ENCODE measurements at regions not wholly inside any gene's neighbourhood (a gene's known extent, or its start where the extent isn't known, plus 50 kb on each side); places are given as distances from the start of the nearest gene placed in this dataset.

GRCh38 chr1:234899730-234900072 is 228.9 kb downstream of the TOMM20 start:
- no peaks in the 10 kb centered on the region for H3K9me3 ChIP-seq (ENCODE audit: low read length)
- TF ChIP-seq EZH2 (IDR thresholded peaks at IDR 0.05; ENCODE audit: borderline replicate concordance, low read length) (no peak), CTCF (IDR thresholded peaks at IDR 0.05; ENCODE audit: low read length) (no peak)
- H2AFZ ChIP-seq (ENCODE audit: low read length), result no peak overlapping the region
- no peaks in the 10 kb centered on the region for H3K27me3 ChIP-seq (ENCODE audit: insufficient read depth, low read length)
- H3K4me1 ChIP-seq (ENCODE audit: insufficient read depth, low read length, severe bottlenecking), result no peaks in the 10 kb centered on the region
- no peaks in the 10 kb centered on the region for H3K36me3 ChIP-seq (ENCODE audit: insufficient read depth, low read length)
- H3K79me2 ChIP-seq (ENCODE audit: insufficient read depth, low read length), result no peaks in the 10 kb centered on the region
- H3K9ac ChIP-seq (ENCODE audit: low read length), result no peak overlapping the region
- H4K20me1 ChIP-seq (ENCODE audit: insufficient read depth, low read length), result no peaks in the 10 kb centered on the region
- no peaks in the 10 kb centered on the region for H3K9me2 ChIP-seq (ENCODE audit: low read depth, low read length)
- no peak overlapping the region for H3K4me2 ChIP-seq (ENCODE audit: low read length)
- H3F3A ChIP-seq (ENCODE audit: insufficient read depth, low read length), result no peaks in the 10 kb centered on the region
- no peak overlapping the region for H3K4me3 ChIP-seq (ENCODE audit: low read depth, low read length, poor library complexity, severe bottlenecking)
- no peak overlapping the region for H3K27ac ChIP-seq (ENCODE audit: low read depth, low read length, poor library complexity, severe bottlenecking)

DNA sequence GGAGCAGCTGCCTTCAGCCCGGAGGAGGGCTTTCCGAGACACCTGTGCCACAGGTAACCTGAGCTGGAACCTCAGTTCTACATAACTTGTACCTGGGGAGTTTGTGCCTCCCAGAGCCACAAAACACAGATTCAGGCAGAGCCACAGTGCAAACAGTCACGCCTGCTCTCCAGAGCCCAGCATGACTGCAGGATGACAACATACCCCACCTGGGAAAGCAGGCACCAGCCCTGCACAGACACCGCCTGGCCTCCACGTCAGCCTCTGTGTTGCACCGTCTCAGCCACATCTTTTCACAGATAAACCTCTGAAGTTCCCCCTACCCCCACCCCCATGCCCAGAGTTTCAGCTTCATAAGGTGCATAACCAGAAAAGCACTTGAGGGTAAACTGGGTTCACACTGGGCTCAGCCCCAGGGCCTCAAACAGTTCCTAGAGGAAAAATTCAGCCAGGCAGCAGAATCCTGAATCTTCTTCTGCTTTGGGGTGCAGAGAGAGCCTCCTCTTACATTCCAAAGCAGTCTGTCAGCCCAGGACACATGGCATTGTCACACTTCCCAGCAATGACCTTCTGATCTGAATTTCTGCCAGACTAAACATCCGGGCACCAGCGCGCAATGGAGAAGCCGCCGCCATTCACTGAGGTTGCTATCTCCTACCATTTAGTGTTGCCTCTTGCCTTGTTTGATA is 229.5 kb downstream of the TOMM20 start:
- Histone ChIP-seq H3K4me2 (ENCODE audit: low read length) (no peak overlapping the region), H3K9me2 (ENCODE audit: low read depth, low read length) (no peaks in the 10 kb centered on the region), H3K9ac (ENCODE audit: low read length) (no peak overlapping the region), H3K79me2 (ENCODE audit: insufficient read depth, low read length) (no peaks in the 10 kb centered on the region), H3K9me3 (ENCODE audit: low read length) (no peaks in the 10 kb centered on the region), H3K36me3 (ENCODE audit: insufficient read depth, low read length) (no peaks in the 10 kb centered on the region), H3K4me3 (ENCODE audit: low read depth, low read length, poor library complexity, severe bottlenecking) (no peak overlapping the region), H3K27ac (ENCODE audit: low read depth, low read length, poor library complexity, severe bottlenecking) (no peak overlapping the region), H3K27me3 (ENCODE audit: insufficient read depth, low read length) (no peaks in the 10 kb centered on the region), H2AFZ (ENCODE audit: low read length) (no peak overlapping the region), H3K4me1 (ENCODE audit: insufficient read depth, low read length, severe bottlenecking) (no peaks in the 10 kb centered on the region), H4K20me1 (ENCODE audit: insufficient read depth, low read length) (no peaks in the 10 kb centered on the region), H3F3A (ENCODE audit: insufficient read depth, low read length) (no peaks in the 10 kb centered on the region)
- TF ChIP-seq CTCF (IDR thresholded peaks at IDR 0.05; ENCODE audit: low read length), result no peak
- no peak for TF ChIP-seq EZH2 (IDR thresholded peaks at IDR 0.05; ENCODE audit: borderline replicate concordance, low read length)

DNA sequence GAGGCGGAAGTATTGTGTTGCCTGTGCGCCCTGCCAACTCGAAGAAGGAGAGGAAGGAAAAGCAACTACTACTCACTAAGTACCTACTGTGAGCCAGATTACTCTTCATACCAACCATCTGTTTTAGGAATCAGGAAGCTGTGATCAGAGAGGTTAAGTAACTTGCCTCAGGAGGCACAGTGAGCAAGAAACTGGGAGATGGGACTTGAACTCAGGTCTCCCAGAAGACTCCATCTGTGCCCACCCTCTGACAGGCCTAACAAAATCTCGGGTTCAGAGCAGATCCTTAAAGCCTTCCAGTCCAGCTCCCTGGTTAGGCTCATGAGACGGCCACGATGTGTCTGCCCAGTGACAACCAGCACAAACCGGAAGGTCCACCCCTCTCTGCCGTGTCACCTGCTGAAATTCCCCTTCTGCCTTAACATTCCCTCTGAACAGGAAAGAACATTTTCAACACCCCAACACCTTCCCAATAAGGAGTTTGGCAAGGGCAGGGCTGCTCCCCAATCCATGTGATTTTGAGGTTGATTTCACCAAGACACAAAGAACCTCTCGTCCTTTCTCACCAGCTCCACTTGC is 230.1 kb downstream of the TOMM20 start:
- Histone ChIP-seq H3F3A (ENCODE audit: insufficient read depth, low read length) (no peaks in the 10 kb centered on the region), H3K79me2 (ENCODE audit: insufficient read depth, low read length) (no peaks in the 10 kb centered on the region), H3K27me3 (ENCODE audit: insufficient read depth, low read length) (no peaks in the 10 kb centered on the region), H3K9ac (ENCODE audit: low read length) (no peak overlapping the region), H2AFZ (ENCODE audit: low read length) (no peak overlapping the region), H3K4me3 (ENCODE audit: low read depth, low read length, poor library complexity, severe bottlenecking) (no peak overlapping the region), H3K27ac (ENCODE audit: low read depth, low read length, poor library complexity, severe bottlenecking) (no peak overlapping the region), H3K4me1 (ENCODE audit: insufficient read depth, low read length, severe bottlenecking) (no peaks in the 10 kb centered on the region), H3K9me3 (ENCODE audit: low read length) (no peaks in the 10 kb centered on the region), H3K9me2 (ENCODE audit: low read depth, low read length) (no peaks in the 10 kb centered on the region), H3K4me2 (ENCODE audit: low read length) (no peak overlapping the region), H4K20me1 (ENCODE audit: insufficient read depth, low read length) (no peaks in the 10 kb centered on the region), H3K36me3 (ENCODE audit: insufficient read depth, low read length) (no peaks in the 10 kb centered on the region)
- TF ChIP-seq EZH2 (IDR thresholded peaks at IDR 0.05; ENCODE audit: borderline replicate concordance, low read length), result no peak
- no peak for TF ChIP-seq CTCF (IDR thresholded peaks at IDR 0.05; ENCODE audit: low read length)
